ENCODE measurements at regions not wholly inside any gene's neighbourhood (a gene's known extent, or its start where the extent isn't known, plus 50 kb on each side); places are given as distances from the start of the nearest gene placed in this dataset.

DNA sequence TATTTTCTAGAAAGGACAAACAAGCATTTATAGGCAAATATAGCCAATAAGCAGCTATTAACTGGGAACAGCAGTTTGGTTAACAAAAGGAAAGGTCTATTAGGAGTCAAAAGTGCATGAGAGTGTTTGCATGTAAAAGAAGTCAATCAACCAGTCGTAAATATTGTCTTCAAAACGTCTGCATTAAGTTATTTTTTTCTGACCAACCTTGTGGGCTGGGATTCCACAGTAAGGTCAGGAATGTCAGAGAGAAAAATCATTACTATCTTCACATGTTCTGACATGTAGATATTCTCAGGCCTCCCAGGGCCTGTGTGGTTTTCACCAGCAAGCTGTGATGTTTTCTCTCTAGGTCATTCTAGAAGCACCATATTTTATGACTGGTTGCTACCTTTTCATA, 922.5 kb downstream of the SUCLG1 start:
- TF ChIP-seq GATA2 (IDR thresholded peaks at IDR 0.05; ENCODE audit: low read depth, low read length) = no peak
- no peak for TF ChIP-seq GATA3 (IDR thresholded peaks at IDR 0.05; ENCODE audit: low read depth, low read length)

DNA sequence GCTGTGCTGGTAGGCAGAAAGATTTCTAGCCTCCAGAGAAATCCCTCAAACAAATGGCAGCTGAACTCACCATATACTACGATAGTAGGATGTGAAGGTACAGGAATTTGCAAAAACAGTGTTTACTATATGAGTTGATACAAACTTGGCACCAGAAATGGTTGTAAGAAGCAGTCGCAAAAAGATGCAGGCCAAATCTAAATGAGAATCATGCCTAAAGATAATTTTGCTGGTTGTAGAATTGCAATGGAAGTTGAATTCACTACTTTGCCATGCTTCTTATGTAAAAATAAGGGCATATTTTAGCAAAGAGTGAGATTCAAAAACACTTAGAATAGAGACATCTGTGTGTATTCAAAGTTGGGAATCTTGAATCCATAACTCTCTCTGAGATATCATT, 924.7 kb downstream of the SUCLG1 start:
- no peak for TF ChIP-seq GATA3 (IDR thresholded peaks at IDR 0.05; ENCODE audit: low read depth, low read length)
- no peak for TF ChIP-seq GATA2 (IDR thresholded peaks at IDR 0.05; ENCODE audit: low read depth, low read length)

DNA sequence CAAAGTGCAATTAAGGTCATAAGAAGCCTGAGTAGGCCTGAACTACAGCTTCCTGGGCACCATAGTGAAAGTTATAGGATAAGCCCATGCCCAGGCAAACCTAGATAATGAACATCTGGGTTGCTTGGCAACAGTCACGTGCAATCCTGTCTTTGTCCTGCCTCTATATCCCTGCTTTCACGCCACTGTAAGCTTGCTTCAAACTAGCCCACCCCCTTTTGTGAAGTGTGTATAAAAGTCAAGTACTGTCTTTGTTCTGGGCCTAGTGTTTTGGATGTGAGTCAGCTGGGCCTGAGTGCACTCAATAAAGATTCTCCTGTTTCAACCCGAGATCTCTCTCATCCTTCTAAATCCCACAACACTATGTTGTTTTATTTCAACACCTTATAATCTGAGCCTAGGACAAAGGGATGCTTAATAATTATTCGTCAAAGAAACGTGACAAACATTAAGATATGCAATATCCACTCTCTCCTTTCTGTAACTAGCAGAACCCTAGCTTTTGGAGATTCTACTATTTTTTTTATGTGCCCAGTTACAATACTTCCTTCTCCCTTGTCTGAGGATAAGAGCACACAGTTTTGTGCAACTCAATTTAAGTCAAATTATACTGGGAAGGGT, 927.8 kb downstream of the SUCLG1 start:
- TF ChIP-seq GATA2 (IDR thresholded peaks at IDR 0.05; ENCODE audit: low read depth, low read length) (no peak), GATA3 (IDR thresholded peaks at IDR 0.05; ENCODE audit: low read depth, low read length) (no peak)

DNA sequence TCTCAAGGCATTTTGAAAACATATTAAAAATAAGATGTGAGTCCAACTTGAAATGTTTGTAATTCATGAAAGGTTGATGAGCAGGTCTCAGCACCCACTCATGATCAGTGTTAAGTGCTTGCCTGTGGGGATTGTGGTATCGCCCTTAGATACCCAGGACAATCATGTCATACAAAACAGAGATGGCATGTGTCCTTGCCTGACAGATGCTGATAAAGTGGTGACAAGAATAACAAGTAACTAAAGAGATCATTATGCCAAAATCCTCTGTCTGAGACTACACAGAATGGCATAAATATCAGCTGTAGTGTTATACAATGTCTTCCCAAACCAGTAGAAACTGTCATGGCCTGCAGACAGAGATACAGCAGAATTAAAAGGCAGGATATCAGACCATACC, 930.3 kb downstream of the SUCLG1 start:
- TF ChIP-seq GATA3 (IDR thresholded peaks at IDR 0.05; ENCODE audit: low read depth, low read length) (no peak), GATA2 (IDR thresholded peaks at IDR 0.05; ENCODE audit: low read depth, low read length) (no peak)

DNA sequence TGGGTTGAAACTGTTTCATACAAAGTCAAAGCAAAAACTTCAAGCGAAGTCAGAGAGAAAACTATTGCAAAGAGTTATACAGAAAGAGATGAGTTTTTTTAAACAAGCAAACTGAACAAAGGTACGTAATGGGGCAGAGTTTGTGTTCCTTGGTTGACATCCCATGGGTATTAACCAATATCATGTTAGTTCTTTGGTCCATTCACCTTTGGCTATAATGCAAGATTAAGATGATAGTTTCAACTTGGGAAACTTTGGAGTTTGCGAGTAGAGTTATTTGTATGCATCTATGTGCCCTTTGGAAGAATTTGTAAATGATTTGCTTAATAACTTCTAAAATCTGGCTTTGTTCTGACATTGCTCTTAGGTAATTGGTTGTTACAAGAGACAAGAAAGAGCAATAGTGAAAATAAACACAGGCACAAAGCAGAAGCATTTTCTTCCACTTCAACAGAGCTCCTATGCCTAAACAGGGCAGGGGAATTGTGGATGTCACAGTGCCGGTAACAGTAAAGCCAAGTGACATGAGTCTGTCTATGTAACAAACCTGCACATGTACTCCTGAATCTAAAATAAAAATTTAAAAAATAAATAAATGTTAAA, 936.1 kb downstream of the SUCLG1 start:
- TF ChIP-seq GATA3 (IDR thresholded peaks at IDR 0.05; ENCODE audit: low read depth, low read length) (no peak), GATA2 (IDR thresholded peaks at IDR 0.05; ENCODE audit: low read depth, low read length) (no peak)

DNA sequence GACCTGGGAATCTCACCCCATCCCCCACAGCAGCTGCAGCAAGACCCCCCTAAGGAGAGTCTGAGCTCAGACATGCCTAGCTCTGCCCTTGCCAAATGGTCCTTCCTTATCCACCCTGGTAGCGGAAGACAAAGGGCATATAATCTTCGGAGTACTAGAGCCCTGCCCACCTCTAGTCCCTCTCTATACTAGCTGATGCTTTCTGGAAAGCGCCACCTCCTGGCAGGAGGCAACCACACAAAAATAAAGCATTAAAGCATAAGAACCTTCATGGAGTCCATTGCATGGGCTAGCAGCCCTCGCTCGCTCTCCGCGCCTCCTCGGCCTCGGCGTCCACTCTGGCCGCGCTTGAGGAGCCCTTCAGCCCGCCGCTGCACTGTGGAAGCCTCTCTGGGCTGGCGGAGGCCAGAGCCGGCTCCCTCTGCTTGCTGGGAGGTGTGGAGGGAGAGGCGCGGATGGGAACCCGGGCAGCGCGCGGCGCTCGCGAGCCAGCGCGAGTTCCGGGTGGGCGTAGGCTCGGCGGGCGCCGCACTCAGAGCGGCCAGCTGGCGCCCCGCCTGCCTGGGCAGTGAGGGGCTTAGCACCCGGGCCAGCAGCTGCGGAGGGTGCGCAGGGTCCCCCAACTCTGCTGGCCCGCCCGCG, 941.2 kb downstream of the SUCLG1 start:
- no peak for TF ChIP-seq GATA2 (IDR thresholded peaks at IDR 0.05; ENCODE audit: low read depth, low read length)
- TF ChIP-seq GATA3 (IDR thresholded peaks at IDR 0.05; ENCODE audit: low read depth, low read length) = no peak

DNA sequence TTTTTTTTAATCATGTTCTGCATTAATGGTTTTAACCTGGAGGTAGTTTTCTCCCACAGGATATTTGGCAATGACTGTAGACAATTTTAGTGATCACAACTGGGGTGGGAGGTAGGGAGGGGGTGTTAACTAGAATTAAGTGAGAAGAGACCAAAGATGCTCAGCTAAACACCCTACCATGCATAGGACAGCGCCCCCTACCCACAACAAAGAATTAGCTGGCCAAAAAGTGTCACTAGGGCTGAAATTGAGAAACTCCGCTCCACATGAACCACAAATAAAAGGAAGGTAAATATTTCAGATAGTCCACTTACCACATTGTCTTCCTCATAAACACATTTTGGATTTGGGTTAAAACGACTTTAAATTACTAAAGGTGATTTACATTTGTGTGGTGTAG, 942.6 kb downstream of the SUCLG1 start:
- TF ChIP-seq GATA3 (IDR thresholded peaks at IDR 0.05; ENCODE audit: low read depth, low read length) = no peak
- TF ChIP-seq GATA2 (IDR thresholded peaks at IDR 0.05; ENCODE audit: low read depth, low read length) = no peak

DNA sequence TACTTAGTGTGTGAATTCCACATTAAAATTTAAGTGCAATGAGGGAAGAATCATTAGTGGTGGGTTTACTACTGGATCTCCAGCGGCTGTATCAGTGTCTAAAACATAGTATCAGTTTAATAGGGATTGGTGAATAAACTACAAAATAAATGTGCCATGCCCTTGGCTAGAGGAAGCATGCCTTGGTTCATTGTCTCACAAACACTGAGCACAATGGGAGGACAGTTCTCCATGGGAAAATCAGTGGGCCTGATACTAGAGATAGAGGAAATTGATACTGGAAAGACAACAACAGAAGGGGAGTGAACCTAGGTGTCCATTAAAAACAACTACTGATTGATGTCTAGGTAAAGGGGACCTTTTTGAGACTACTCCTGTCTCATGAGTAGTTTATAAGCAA, 971.6 kb downstream of the SUCLG1 start:
- TF ChIP-seq GATA2 (IDR thresholded peaks at IDR 0.05; ENCODE audit: low read depth, low read length) = no peak
- TF ChIP-seq GATA3 (IDR thresholded peaks at IDR 0.05; ENCODE audit: low read depth, low read length) = no peak

DNA sequence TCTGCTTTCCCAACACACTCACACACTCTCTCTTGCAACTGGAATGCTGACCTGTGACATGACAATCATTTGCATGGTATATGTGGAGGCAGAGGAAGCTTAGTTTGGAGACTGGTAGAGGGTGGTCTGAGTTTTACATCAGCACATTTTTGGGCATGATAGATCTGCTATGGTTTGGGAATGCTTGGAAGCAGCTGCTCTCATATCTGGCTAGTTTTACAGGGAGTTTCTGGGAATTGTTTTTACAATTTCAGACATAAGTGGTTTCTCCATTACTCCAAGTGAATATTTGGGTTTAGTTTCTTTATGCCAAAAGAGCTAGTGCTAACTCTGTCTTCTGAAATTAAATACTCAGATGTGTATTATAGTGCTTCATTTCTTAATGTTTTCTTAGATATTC, 977.6 kb downstream of the SUCLG1 start:
- TF ChIP-seq GATA3 (IDR thresholded peaks at IDR 0.05; ENCODE audit: low read depth, low read length) (no peak), GATA2 (IDR thresholded peaks at IDR 0.05; ENCODE audit: low read depth, low read length) (no peak)

DNA sequence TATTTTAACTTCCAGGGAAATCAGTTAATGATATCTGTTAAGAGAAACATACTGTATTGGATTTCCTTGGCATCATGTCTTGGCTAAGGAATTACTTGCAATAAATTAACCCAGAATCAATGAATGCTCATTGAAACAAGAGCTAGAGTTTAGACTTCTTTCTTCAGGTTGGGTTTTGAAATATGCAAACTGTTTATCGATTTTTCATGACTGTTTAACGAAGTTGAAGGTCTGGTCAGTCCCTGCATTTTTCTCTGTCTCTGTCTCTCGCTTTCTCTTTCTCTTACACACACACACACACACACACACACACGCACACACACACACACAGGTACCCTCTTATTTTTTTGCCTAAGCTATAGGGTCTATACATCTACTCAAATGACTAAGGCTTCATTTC, 981.0 kb downstream of the SUCLG1 start:
- TF ChIP-seq GATA3 (IDR thresholded peaks at IDR 0.05; ENCODE audit: low read depth, low read length) = no peak
- no peak for TF ChIP-seq GATA2 (IDR thresholded peaks at IDR 0.05; ENCODE audit: low read depth, low read length)

DNA sequence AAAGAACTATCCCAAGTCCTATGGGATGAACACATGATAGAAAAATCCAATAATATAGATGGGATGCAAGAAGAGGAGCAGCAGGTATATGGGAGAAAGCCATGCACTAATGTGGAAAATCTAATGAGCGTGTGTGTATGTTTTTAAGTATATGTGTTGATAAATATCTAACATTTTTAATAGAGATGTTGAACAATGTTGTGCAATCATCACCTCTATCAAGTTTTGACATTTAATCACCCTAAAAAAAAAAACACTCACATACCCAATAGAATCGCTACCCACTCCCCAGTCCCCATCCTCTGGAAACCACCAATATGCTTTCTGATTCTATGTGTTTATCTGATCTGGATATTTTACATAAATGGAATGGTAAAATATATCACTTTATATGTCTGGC, 983.7 kb downstream of the SUCLG1 start:
- TF ChIP-seq GATA3 (IDR thresholded peaks at IDR 0.05; ENCODE audit: low read depth, low read length) (no peak), GATA2 (IDR thresholded peaks at IDR 0.05; ENCODE audit: low read depth, low read length) (no peak)

DNA sequence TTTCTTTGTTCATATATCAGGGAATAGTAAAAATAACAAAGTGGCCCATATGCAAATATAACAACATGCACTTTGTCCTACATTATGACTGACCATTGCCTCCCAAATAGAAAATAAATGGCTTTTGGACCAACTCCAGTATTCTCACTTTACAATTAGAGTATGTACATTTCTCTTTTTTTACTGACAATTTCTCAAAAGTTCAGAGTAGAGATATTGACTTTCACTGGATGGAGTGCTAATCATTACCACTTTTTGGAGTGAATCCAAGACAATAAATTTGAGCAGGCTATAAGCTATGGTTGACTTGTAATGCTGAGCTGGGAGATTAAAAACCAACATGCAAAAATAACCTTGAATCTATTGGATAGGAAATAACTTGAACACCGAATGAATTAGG, 987.4 kb downstream of the SUCLG1 start:
- no peak for TF ChIP-seq GATA2 (IDR thresholded peaks at IDR 0.05; ENCODE audit: low read depth, low read length)
- TF ChIP-seq GATA3 (IDR thresholded peaks at IDR 0.05; ENCODE audit: low read depth, low read length) = no peak

DNA sequence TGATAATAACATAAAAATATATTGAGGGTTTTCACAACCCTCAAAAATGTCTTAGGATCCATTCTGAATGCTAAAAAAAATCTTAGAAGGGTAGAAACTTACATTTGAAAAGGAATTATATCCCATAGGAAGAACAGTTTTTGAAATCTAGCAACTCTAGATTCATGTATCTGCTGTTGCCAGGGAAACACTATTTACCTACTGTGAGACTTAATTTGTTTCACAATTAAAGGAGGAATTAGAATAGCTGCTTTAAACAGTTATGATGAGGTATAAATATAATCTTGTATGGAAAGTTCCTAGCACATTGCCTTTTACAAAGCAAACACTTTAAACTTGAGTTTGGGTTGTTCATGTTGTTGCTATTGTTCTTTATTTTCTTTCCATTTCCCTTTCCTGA, 988.2 kb downstream of the SUCLG1 start:
- TF ChIP-seq GATA3 (IDR thresholded peaks at IDR 0.05; ENCODE audit: low read depth, low read length) = no peak
- no peak for TF ChIP-seq GATA2 (IDR thresholded peaks at IDR 0.05; ENCODE audit: low read depth, low read length)

DNA sequence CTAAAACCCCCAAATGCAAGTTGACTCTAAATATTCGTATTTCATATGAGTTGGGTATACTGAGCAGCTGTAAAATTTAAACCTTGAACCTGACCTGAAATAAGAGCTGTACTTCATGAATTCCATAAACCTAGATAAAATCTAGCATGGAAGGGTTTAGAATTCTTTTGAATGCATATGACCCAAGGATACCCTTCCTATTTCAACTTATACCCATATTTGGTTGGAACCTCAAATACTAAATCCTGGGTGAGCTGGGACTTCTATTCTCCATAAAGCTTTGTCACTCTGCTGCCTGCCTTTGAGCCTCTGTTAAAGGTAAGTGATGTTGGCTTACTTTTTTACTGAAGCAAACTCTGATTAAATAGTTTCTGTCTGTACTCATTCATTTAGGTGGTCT, 994.6 kb downstream of the SUCLG1 start:
- TF ChIP-seq GATA2 (IDR thresholded peaks at IDR 0.05; ENCODE audit: low read depth, low read length) (no peak), GATA3 (IDR thresholded peaks at IDR 0.05; ENCODE audit: low read depth, low read length) (no peak)

DNA sequence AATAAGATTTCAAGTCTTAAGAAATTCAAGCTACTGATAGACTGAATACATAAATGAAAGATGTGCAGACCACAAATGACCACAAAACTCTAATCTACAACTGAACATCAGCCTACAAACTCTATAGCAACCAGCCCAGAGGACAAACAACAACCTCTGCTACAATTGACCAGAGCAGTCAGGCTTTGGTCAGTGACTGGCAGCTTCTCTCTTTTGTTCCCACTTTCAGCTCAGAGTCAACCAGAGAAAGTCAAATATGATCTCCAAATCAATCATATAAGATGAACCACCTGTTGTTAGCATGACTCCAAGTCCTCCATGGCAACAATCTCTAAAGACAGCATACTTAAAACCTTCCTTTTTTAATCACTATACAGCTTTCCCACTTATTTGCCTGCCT, 996.2 kb downstream of the SUCLG1 start:
- no peak for TF ChIP-seq GATA3 (IDR thresholded peaks at IDR 0.05; ENCODE audit: low read depth, low read length)
- no peak for TF ChIP-seq GATA2 (IDR thresholded peaks at IDR 0.05; ENCODE audit: low read depth, low read length)

Measured in SH-SY5Y (cell line).